ENCODE measurements at regions not wholly inside any gene's neighbourhood (a gene's known extent, or its start where the extent isn't known, plus 50 kb on each side); places are given as distances from the start of the nearest gene placed in this dataset.
"Not testable (repeated sequence)": the region's sequence is repeated elsewhere in the genome, so short reads cannot be mapped to it uniquely, and the experiment has no call there.

DNA sequence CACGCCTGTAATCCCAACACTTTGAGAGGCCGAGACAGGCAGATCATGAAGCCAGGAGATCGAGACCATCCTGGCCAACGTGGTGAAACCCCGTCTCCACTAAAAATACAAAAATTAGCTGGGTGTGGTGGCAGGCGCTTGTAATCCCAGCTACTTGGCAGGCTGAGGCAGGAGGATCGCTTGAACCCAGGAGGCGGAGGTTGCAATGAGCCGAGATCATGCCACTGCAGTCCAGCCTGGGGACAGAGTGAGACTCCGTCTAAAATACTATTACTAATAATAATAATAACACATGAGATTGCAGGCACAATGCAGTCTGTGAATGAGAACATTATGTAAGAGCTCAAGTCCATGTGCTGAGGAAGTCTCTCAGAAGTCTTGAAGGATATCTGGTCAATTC, 1684.4 kb downstream of the SPATA31A7 start:
- not testable (repeated sequence) for TF ChIP-seq POLR2A (IDR thresholded peaks at IDR 0.05)
- TF ChIP-seq, protein P1, sequence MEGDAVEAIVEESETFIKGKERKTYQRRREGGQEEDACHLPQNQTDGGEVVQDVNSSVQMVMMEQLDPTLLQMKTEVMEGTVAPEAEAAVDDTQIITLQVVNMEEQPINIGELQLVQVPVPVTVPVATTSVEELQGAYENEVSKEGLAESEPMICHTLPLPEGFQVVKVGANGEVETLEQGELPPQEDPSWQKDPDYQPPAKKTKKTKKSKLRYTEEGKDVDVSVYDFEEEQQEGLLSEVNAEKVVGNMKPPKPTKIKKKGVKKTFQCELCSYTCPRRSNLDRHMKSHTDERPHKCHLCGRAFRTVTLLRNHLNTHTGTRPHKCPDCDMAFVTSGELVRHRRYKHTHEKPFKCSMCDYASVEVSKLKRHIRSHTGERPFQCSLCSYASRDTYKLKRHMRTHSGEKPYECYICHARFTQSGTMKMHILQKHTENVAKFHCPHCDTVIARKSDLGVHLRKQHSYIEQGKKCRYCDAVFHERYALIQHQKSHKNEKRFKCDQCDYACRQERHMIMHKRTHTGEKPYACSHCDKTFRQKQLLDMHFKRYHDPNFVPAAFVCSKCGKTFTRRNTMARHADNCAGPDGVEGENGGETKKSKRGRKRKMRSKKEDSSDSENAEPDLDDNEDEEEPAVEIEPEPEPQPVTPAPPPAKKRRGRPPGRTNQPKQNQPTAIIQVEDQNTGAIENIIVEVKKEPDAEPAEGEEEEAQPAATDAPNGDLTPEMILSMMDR (IDR thresholded peaks at IDR 0.05 in 4 of 5, conservative IDR thresholded peaks at IDR 0.05 in 1 of 5): not testable (repeated sequence)

Data from gastrocnemius medialis (tissue), 4 donors.